SK-N-SH treated with all-trans-retinoic acid at 6 μM for 48 hours (cell line): ENCODE measurements at regions not wholly inside any gene's neighbourhood (a gene's known extent, or its start where the extent isn't known, plus 50 kb on each side); places are given as distances from the start of the nearest gene placed in this dataset.

Experiments
- ARNTL ChIP-seq: fragments of 450-650 bp; formaldehyde crosslinking; IDR thresholded peaks from 2 replicates; pipeline ENCODE4 v1.5.0; 2020; ENCODE audit warnings: low read depth, mild to moderate bottlenecking, moderate library complexity, borderline replicate concordance
- BACH2 ChIP-seq: fragments of 250-450 bp; sonication (Bioruptor Pico); IDR thresholded peaks from 2 replicates; pipeline ENCODE4 v1.9.0; 2021; ENCODE audit warnings: mild to moderate bottlenecking, borderline replicate concordance
- CSDC2 ChIP-seq: fragments of 250-450 bp; sonication (Bioruptor Pico); IDR thresholded peaks from 2 replicates; pipeline ENCODE4 v1.5.0; 2020; ENCODE audit warnings: mild to moderate bottlenecking, moderate library complexity
- GLIS3 ChIP-seq: fragments of 250-450 bp; sonication (Bioruptor Pico); IDR thresholded peaks from 2 replicates; pipeline ENCODE4 v1.5.0; 2020; ENCODE audit warnings: mild to moderate bottlenecking, moderate library complexity
- PATZ1 ChIP-seq: fragments of 250-450 bp; sonication (Bioruptor Pico); IDR thresholded peaks from 2 replicates; pipeline ENCODE4 v1.8.0; 2020; ENCODE audit warnings: mild to moderate bottlenecking, moderate library complexity, borderline replicate concordance
- SNAI2 ChIP-seq: fragments of 250-450 bp; sonication (Bioruptor Pico); IDR thresholded peaks from 2 replicates; pipeline ENCODE4 v1.5.0; 2020; ENCODE audit warnings: mild to moderate bottlenecking, moderate library complexity
- TOX ChIP-seq: fragments of 250-450 bp; sonication (Bioruptor Pico); IDR thresholded peaks from 2 replicates; pipeline ENCODE4 v1.8.0; 2021; ENCODE audit warnings: mild to moderate bottlenecking, moderate library complexity, borderline replicate concordance
- TSHZ2 ChIP-seq: fragments of 250-450 bp; sonication (Bioruptor Pico); IDR thresholded peaks from 2 replicates; pipeline ENCODE4 v1.5.0; 2020; ENCODE audit warnings: mild to moderate bottlenecking, moderate library complexity
- ZFP30 ChIP-seq: fragments of 450-650 bp; formaldehyde crosslinking; IDR thresholded peaks from 2 replicates; pipeline ENCODE4 v1.5.0; 2022; ENCODE audit warnings: mild to moderate bottlenecking, moderate library complexity
- ZNF8 ChIP-seq: fragments of 450-650 bp; formaldehyde crosslinking; IDR thresholded peaks from 2 replicates; pipeline ENCODE4 v1.5.0; 2020; ENCODE audit warnings: mild to moderate bottlenecking, moderate library complexity

GRCh38 chr7:68576366-68576765 lies 1021.9 kb upstream of the AUTS2 start:
- TF ChIP-seq CSDC2 (CRISPR knock-in tag) (no peak), PATZ1 (CRISPR knock-in tag) (no peak), BACH2 (CRISPR knock-in tag) (no peak), ZNF8 (no peak), ARNTL (CRISPR knock-in tag) (no peak), TOX (no peak), GLIS3 (CRISPR knock-in tag) (no peak), SNAI2 (no peak), TSHZ2 (CRISPR knock-in tag) (no peak), ZFP30 (CRISPR knock-in tag) (no peak)
